ENCODE measurements at regions not wholly inside any gene's neighbourhood (a gene's known extent, or its start where the extent isn't known, plus 50 kb on each side); places are given as distances from the start of the nearest gene placed in this dataset.

GRCh38 chr9:19681846-19682245 lies 107.0 kb downstream of the SLC24A2 start:
- DNase-seq (ENCODE audit: low read depth, low spot score): no peak
- intact Hi-C loops (cut with micrococcal nuclease; ENCODE audit: unreplicated experiment): no loop called here
- H3K4me1 ChIP-seq (ENCODE audit: control insufficient read depth, insufficient read depth, low read length): no peaks in the 10 kb centered on the region
- H3K36me3 ChIP-seq (ENCODE audit: control insufficient read depth in 2 of 2, insufficient read depth in 2 of 2, low read length in 1 of 2): no peaks in the 10 kb centered on the region
- H3K4me2 ChIP-seq (ENCODE audit: control insufficient read depth, insufficient read depth): no peak overlapping the region
- CTCF ChIA-PET: no interaction called here
- in situ Hi-C loops (cut with MboI): no loop called here
- BruUV-seq (replicated peaks): no TSS peak
- RAD21 ChIA-PET (ENCODE audit: unreplicated experiment): no interaction called here
- H4K20me1 ChIP-seq (ENCODE audit: control insufficient read depth, insufficient read depth): no peaks in the 10 kb centered on the region
- POLR2A ChIA-PET: no interaction called here
- SMC1A ChIA-PET (ENCODE audit: uncharacterized antibody, unreplicated experiment): no interaction called here
- ATAC-seq: no peak
- WGBS (ENCODE audit: insufficient coverage, insufficient replicate concordance, low lambda C conversion rate, missing lambda C conversion rate): 6% methylated on average over 3 of the region's 3 CpGs
- FAIRE-seq: no peak
- no peak overlapping the region for H2AFZ ChIP-seq (ENCODE audit: control insufficient read depth, low read depth, low read length)
- TF ChIP-seq SMC3 (IDR thresholded peaks at IDR 0.05; ENCODE audit: borderline replicate concordance, low read length) (no peak), MAX (IDR thresholded peaks at IDR 0.05; ENCODE audit: low read depth, low read length) (no peak), CTCF (IDR thresholded peaks at IDR 0.05 in 2 of 3, conservative IDR thresholded peaks at IDR 0.05 in 1 of 3; ENCODE audit: control insufficient read depth in 2 of 3, extremely low read depth in 1 of 3, insufficient read depth in 1 of 3, low read depth in 3 of 3, low read length in 3 of 3) (no peak), WRNIP1 (IDR thresholded peaks at IDR 0.05; ENCODE audit: borderline replicate concordance, low read depth, low read length) (no peak), ETV6 (conservative IDR thresholded peaks at IDR 0.05 in 1 of 2, IDR thresholded peaks at IDR 0.05 in 1 of 2; ENCODE audit: borderline replicate concordance in 1 of 2, low read depth in 1 of 2) (no peak), CBX3 (IDR thresholded peaks at IDR 0.05; ENCODE audit: borderline replicate concordance, low read depth) (no peak), HDAC6 (IDR thresholded peaks at IDR 0.05; ENCODE audit: unreplicated experiment) (no peak), E2F4 (IDR thresholded peaks at IDR 0.05; ENCODE audit: low read depth, low read length) (no peak), MXI1 (IDR thresholded peaks at IDR 0.05; ENCODE audit: low read depth, low read length) (no peak), MYB (IDR thresholded peaks at IDR 0.05; ENCODE audit: borderline replicate concordance, low read depth, low read length) (no peak), CHD4 (IDR thresholded peaks at IDR 0.05) (no peak), TBL1XR1 (IDR thresholded peaks at IDR 0.05; ENCODE audit: low read depth, low read length) (no peak), CHD2 (IDR thresholded peaks at IDR 0.05; ENCODE audit: borderline replicate concordance, low read depth, low read length) (no peak), ZNF24 (IDR thresholded peaks at IDR 0.05) (no peak), ZSCAN29 (IDR thresholded peaks at IDR 0.05) (no peak)
- TF ChIP-seq, protein P1, sequence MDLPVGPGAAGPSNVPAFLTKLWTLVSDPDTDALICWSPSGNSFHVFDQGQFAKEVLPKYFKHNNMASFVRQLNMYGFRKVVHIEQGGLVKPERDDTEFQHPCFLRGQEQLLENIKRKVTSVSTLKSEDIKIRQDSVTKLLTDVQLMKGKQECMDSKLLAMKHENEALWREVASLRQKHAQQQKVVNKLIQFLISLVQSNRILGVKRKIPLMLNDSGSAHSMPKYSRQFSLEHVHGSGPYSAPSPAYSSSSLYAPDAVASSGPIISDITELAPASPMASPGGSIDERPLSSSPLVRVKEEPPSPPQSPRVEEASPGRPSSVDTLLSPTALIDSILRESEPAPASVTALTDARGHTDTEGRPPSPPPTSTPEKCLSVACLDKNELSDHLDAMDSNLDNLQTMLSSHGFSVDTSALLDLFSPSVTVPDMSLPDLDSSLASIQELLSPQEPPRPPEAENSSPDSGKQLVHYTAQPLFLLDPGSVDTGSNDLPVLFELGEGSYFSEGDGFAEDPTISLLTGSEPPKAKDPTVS (IDR thresholded peaks at IDR 0.05; ENCODE audit: low read depth, low read length): no peak
- H3K79me2 ChIP-seq (ENCODE audit: control insufficient read depth, insufficient read depth, low read length): no peaks in the 10 kb centered on the region
- peaks cover 1% of the 10 kb centered on the region; the same call in 2 of the 3 replicates for H3K9me3 ChIP-seq (replicated peaks; ENCODE audit: control insufficient read depth, insufficient read depth, low read length)
- H3K4me3 ChIP-seq: no peak overlapping the region
- H3K9ac ChIP-seq (ENCODE audit: control insufficient read depth, insufficient read depth, low read length): no peak overlapping the region
- H3K27ac ChIP-seq (ENCODE audit: control insufficient read depth, insufficient read depth): no peak overlapping the region
- peaks cover 0 to 2% of the 10 kb centered on the region in 2 experiments; a peak in 1 of 4 replicates for H3K27me3 ChIP-seq (replicated peaks in 1 of 2; ENCODE audit: control insufficient read depth in 2 of 2, insufficient read depth in 2 of 2, low read length in 1 of 2)
